Tibial nerve (tissue), 4 donors: ENCODE measurements at regions not wholly inside any gene's neighbourhood (a gene's known extent, or its start where the extent isn't known, plus 50 kb on each side); places are given as distances from the start of the nearest gene placed in this dataset.

Experiments used
- DNase-seq, 2 donors: peaks; one replicate each; pipeline ENCODE4 v3.0.0-alpha.2; 2019; ENCODE audit warnings: low spot score in 2 of 2
- H3K27ac ChIP-seq, 4 donors: fragments of 200-600 bp; sonication (generic) in 3 of 4; one replicate each; pipeline ENCODE4 v1.5.1; 2017 to 2019; ENCODE audit warnings: mild to moderate bottlenecking in 1 of 4
- H3K27me3 ChIP-seq, 2 donors: fragments of 200-600 bp; sonication (generic) in 1 of 2; one replicate each; pipeline versions ENCODE4 v1.5.1 to v1.6.0; 2017 to 2019
- H3K36me3 ChIP-seq, 3 donors: fragments of 200-600 bp; sonication (generic); one replicate each; pipeline ENCODE4 v1.5.1; 2018 to 2019
- H3K4me1 ChIP-seq, 4 donors: fragments of 200-600 bp; sonication (generic) in 3 of 4; one replicate each; pipeline ENCODE4 v1.5.1; 2017 to 2019
- H3K4me3 ChIP-seq, 4 donors: fragments of 200-600 bp; sonication (generic) in 3 of 4; one replicate each; pipeline ENCODE4 v1.5.1; 2017 to 2019; ENCODE audit warnings: mild to moderate bottlenecking in 1 of 4, moderate library complexity in 1 of 4
- H3K9me3 ChIP-seq, 4 donors: fragments of 200-600 bp; sonication (generic) in 3 of 4; one replicate each; pipeline ENCODE4 v1.5.1; 2017 to 2019
- EP300 ChIP-seq, 2 donors: sonication (generic); formaldehyde crosslinking; IDR thresholded peaks; one replicate each; pipeline ENCODE4 v1.6.1; 2017; ENCODE audit warnings: antibody characterized with exemption in 2 of 2, mild to moderate bottlenecking in 1 of 2
- POLR2A ChIP-seq, 2 donors: fragments of 450-650 bp; IDR thresholded peaks; one replicate each; pipeline ENCODE4 v1.6.1; 2017; ENCODE audit warnings: antibody characterized with exemption in 2 of 2, mild to moderate bottlenecking in 2 of 2, moderate library complexity in 2 of 2
- WGBS, 2 donors: methylation state at CpG; one replicate each; pipeline ENCODE4 v1.1.5; 2018; 5-methylcytosine and 5-hydroxymethylcytosine counted together
- TF ChIP-seq, protein P1 (sequence below), 5 experiments: fragments of 200-600 bp in 3 of 5; fragments of 450-650 bp in 2 of 5; sonication (generic) in 3 of 5; IDR thresholded peaks; one replicate each; pipeline ENCODE4 v1.5.1; 2016 to 2019; ENCODE audit warnings: antibody characterized with exemption in 5 of 5, mild to moderate bottlenecking in 3 of 5, moderate library complexity in 2 of 5

DNA sequence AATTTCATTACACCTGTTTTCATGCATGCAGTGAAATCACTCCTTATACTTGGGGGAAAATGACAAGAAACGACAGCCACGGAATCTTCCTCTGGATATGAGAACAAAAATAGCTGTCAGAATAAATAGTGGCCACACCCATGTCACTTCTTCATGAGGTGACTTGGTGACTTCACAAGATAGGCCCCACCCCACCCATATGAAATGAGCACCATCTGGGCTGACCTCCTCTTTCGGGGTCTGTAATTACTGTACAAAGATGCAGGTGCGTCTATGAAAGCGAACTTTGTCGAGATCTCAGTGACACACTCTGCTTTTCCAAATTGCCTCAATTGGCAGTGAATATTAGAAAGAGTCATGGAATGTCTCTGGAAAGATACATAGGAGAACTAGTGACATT is 184.2 kb upstream of the CCN2 start:
- no peaks in the 10 kb centered on the region for H3K36me3 ChIP-seq
- no peak overlapping the region for H3K4me3 ChIP-seq
- no peaks in the 10 kb centered on the region for H3K9me3 ChIP-seq
- H3K27ac ChIP-seq: no peak overlapping the region
- H3K27me3 ChIP-seq: no peaks in the 10 kb centered on the region
- WGBS, 2 donors: 93 to 98% methylated on average over 6 of the region's 6 CpGs
- peaks cover 0 to 34% (median 21%) of the 10 kb centered on the region in 4 donors for H3K4me1 ChIP-seq
- DNase-seq: no peak
- no peak for TF ChIP-seq EP300 (IDR thresholded peaks at IDR 0.05)
- TF ChIP-seq POLR2A (IDR thresholded peaks at IDR 0.05): no peak
- TF ChIP-seq, protein P1, sequence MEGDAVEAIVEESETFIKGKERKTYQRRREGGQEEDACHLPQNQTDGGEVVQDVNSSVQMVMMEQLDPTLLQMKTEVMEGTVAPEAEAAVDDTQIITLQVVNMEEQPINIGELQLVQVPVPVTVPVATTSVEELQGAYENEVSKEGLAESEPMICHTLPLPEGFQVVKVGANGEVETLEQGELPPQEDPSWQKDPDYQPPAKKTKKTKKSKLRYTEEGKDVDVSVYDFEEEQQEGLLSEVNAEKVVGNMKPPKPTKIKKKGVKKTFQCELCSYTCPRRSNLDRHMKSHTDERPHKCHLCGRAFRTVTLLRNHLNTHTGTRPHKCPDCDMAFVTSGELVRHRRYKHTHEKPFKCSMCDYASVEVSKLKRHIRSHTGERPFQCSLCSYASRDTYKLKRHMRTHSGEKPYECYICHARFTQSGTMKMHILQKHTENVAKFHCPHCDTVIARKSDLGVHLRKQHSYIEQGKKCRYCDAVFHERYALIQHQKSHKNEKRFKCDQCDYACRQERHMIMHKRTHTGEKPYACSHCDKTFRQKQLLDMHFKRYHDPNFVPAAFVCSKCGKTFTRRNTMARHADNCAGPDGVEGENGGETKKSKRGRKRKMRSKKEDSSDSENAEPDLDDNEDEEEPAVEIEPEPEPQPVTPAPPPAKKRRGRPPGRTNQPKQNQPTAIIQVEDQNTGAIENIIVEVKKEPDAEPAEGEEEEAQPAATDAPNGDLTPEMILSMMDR (IDR thresholded peaks at IDR 0.05): no peak

DNA sequence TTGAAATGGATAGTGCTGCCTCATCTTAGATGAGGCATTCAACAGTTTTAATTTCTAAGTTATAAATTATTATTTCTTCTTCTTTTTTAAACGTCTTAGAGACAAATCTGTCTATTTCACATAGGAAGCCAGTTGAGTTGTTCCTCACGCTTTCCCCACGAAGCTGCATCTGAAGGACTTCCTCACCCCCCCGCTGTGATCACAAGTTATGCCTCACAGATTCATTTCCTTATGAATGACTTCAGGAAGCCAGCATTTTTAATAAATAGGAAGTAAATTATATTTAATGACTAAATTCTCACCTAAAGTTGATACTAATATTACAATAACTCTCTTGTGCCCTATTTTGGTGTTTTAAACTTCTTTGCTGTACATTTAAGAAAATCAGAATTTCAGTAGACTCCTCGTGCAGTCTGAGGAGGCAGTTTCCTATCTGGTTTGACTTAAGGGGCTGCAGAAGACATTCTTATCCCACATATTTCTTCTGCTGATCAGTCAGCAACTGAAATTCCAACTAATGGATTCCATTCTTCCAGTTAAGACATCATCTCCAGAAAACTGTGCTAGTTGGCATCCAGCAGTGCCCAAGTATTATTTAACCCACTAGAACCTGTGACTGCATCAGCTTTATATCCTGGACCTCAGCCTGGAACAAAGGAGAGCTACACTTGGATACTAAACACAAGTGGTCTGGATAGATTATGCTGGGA is 182.7 kb upstream of the CCN2 start:
- 65 to 71% methylated on average over 5 of the region's 5 CpGs for WGBS, 2 donors
- peak in 1 of 2 donors; percentile 44 for TF ChIP-seq EP300 (IDR thresholded peaks at IDR 0.05)
- no peak for TF ChIP-seq POLR2A (IDR thresholded peaks at IDR 0.05)
- Histone ChIP-seq H3K9me3 (no peaks in the 10 kb centered on the region), H3K4me1 (peaks cover 0 to 34% (median 23%) of the 10 kb centered on the region in 4 donors), H3K4me3 (no peak overlapping the region), H3K36me3 (no peaks in the 10 kb centered on the region), H3K27ac (peak overlapping the region in 2 of 4 donors; percentile 80 to 82), H3K27me3 (no peaks in the 10 kb centered on the region)
- DNase-seq: peak in 1 of 2 donors; percentile 52

DNA sequence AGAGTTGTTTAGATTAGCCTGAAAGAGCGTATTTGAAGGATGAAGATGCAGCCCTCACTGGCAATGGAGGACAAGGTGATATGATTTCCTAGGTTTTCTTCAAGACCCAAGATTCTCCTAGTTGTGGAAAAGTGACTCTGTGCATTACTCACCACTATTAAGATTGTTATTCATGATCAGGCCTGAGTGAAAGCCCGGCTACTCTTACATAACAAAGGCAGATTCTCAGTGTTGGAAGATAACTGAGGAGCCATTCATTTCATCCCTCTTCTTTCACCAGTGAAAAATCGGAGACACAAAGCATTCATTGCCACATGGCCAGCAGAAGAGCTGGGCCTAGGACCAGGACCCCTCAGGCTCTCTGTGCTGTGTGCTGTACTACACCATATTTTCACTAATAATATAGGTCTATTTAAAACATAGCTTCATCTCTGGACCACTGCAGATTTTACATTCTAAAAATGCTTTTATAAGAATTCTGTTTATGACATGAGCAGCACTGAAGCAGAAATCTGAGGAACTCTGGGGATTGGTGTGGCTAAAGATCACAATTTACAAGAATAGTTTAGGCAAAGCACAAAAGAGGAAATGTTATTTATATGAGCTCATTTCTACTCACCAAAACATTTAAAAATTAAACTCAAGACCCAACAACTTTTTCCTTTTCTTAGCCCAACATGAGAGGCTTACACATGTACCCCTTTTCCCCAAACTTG is 181.9 kb upstream of the CCN2 start:
- Histone ChIP-seq H3K4me3 (no peak overlapping the region), H3K27ac (peak overlapping the region in 3 of 4 donors; percentile 17 to 82 (median 80)), H3K9me3 (no peaks in the 10 kb centered on the region), H3K27me3 (no peaks in the 10 kb centered on the region), H3K36me3 (no peaks in the 10 kb centered on the region), H3K4me1 (peaks cover 0 to 34% (median 23%) of the 10 kb centered on the region in 4 donors)
- TF ChIP-seq POLR2A (IDR thresholded peaks at IDR 0.05) (no peak), EP300 (IDR thresholded peaks at IDR 0.05) (no peak)
- TF ChIP-seq, protein P1 (IDR thresholded peaks at IDR 0.05): no peak
- WGBS, 2 donors: 58 to 61% methylated on average over 3 of the region's 3 CpGs
- DNase-seq: no peak

DNA sequence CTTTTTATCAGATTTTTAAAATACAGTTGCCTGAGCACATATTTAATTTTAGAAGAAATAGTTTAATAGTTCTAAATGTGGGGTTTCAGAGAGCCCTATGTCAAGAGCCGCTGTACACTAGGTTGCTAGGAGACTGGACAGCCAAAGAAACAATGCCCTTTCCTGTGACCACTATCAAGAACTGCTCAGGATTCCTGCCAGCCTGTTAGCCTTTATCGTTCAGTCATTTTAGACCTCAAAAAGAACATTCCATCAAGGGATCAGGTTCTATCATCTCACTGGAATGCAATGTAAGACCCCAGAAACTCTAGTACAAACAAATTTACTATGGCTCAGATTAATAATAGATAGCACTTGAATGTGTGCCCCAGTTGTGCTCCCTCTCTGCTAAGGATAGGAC is 181.2 kb upstream of the CCN2 start:
- Histone ChIP-seq H3K27ac (peak overlapping the region in 3 of 4 donors; percentile 17 to 82 (median 80)), H3K27me3 (no peaks in the 10 kb centered on the region), H3K4me3 (no peak overlapping the region), H3K9me3 (no peaks in the 10 kb centered on the region), H3K36me3 (no peaks in the 10 kb centered on the region), H3K4me1 (peaks cover 0 to 34% (median 23%) of the 10 kb centered on the region in 4 donors)
- WGBS, 2 donors: 36 to 38% methylated on average over 2 of the region's 2 CpGs
- DNase-seq: no peak
- TF ChIP-seq POLR2A (IDR thresholded peaks at IDR 0.05) (no peak), EP300 (IDR thresholded peaks at IDR 0.05) (no peak)
- TF ChIP-seq, protein P1 (IDR thresholded peaks at IDR 0.05): no peak

DNA sequence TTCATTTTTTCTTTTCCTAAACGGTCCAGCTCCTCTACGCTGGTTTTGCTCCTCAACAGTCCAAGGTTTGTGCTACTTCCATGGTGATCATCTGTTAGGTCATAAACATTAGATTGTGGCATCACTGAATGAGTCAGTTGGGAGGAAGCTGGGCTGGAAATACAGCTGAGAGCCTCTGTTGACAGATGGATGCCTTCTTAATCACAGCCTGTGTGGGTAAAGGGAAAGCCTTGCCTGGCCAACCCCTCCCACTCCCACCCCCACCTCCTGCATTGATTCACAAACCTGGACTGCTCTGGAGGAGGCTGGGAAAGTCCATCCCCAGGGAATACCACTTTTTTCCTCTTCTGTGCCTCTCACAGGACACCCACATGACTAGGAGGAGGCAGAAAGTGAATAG is 180.6 kb upstream of the CCN2 start:
- Histone ChIP-seq H3K9me3 (no peaks in the 10 kb centered on the region), H3K27ac (peak overlapping the region in 3 of 4 donors; percentile 48 to 82 (median 80)), H3K27me3 (no peaks in the 10 kb centered on the region), H3K36me3 (no peaks in the 10 kb centered on the region), H3K4me3 (no peak overlapping the region), H3K4me1 (peaks cover 0 to 34% (median 23%) of the 10 kb centered on the region in 4 donors)
- DNase-seq: no peak
- 57 to 61% methylated on average over 2 of the region's 2 CpGs for WGBS, 2 donors
- TF ChIP-seq EP300 (IDR thresholded peaks at IDR 0.05) (peak in 1 of 2 donors; percentile 16), POLR2A (IDR thresholded peaks at IDR 0.05) (no peak)

DNA sequence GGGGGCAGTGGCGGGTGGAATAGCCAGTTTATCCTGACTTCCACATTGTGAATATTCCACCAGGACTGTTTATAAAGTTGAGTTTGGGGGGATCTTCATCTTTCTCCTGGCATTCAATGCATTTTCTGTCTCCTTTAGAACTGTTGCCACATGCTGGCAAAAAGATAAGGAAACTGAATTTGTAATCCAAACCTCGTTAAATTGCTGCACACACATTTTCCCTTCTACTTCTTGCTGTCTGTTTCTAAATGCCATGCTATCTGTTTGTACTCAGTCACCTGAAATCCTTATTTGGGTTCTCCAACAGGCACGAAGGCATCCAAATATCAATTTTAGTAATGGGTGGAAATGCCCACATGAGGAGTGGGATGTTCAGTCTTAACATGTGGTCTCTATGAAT is 180.2 kb upstream of the CCN2 start:
- no peaks in the 10 kb centered on the region for H3K9me3 ChIP-seq
- peaks cover 0 to 34% (median 23%) of the 10 kb centered on the region in 4 donors for H3K4me1 ChIP-seq
- no peaks in the 10 kb centered on the region for H3K36me3 ChIP-seq
- H3K4me3 ChIP-seq: no peak overlapping the region
- H3K27me3 ChIP-seq: no peaks in the 10 kb centered on the region
- TF ChIP-seq POLR2A (IDR thresholded peaks at IDR 0.05) (no peak), EP300 (IDR thresholded peaks at IDR 0.05) (no peak)
- TF ChIP-seq, protein P1 (IDR thresholded peaks at IDR 0.05): no peak
- WGBS, 2 donors: 54 to 62% methylated on average over 3 of the region's 3 CpGs
- peak overlapping the region; percentile 35 to 82 (median 64) for H3K27ac ChIP-seq
- DNase-seq: no peak
